ENCODE measurements at regions not wholly inside any gene's neighbourhood (a gene's known extent, or its start where the extent isn't known, plus 50 kb on each side); places are given as distances from the start of the nearest gene placed in this dataset.

- DNase-seq = peak; percentile 88
These were observed 131.4 kb upstream of the SLC1A4 start for GRCh38 chr2:64857581-64858471.

- DNase-seq = peak; percentile 15
These were observed 130.5 kb upstream of the SLC1A4 start for GRCh38 chr2:64858541-64859311.

GRCh38 chr2:64859312-64860212, 129.6 kb upstream of the SLC1A4 start:
- peak; percentile 85 for DNase-seq

GRCh38 chr2:64860276-64860885, 128.8 kb upstream of the SLC1A4 start:
- no peak for DNase-seq

GRCh38 chr2:64860936-64861335, 128.3 kb upstream of the SLC1A4 start:
- DNase-seq = no peak

- DNase-seq = no peak
These were observed 127.5 kb upstream of the SLC1A4 start for GRCh38 chr2:64861452-64862397.

- DNase-seq = peak; percentile 19
These were observed 126.6 kb upstream of the SLC1A4 start for GRCh38 chr2:64862623-64863022.

- DNase-seq = no peak
These were observed 125.9 kb upstream of the SLC1A4 start for GRCh38 chr2:64863097-64863820.

- peak; percentile 72 for DNase-seq
These were observed 123.9 kb upstream of the SLC1A4 start for GRCh38 chr2:64865073-64865830.

GRCh38 chr2:64865831-64866345, 123.3 kb upstream of the SLC1A4 start:
- DNase-seq = no peak

- DNase-seq = peak; percentile 86
These were observed 122.4 kb upstream of the SLC1A4 start for GRCh38 chr2:64866797-64867196.

GRCh38 chr2:64867253-64867996, 121.8 kb upstream of the SLC1A4 start:
- DNase-seq = no peak

- no peak for DNase-seq
These were observed 120.1 kb upstream of the SLC1A4 start for GRCh38 chr2:64869126-64869525.

GRCh38 chr2:64873472-64873924, 115.7 kb upstream of the SLC1A4 start:
- peak; percentile 54 for DNase-seq

GRCh38 chr2:64874593-64874992, 114.6 kb upstream of the SLC1A4 start:
- no peak for DNase-seq

GRCh38 chr2:64875368-64875767, 113.8 kb upstream of the SLC1A4 start:
- no peak for DNase-seq

GRCh38 chr2:64876137-64876647, 113.0 kb upstream of the SLC1A4 start:
- DNase-seq = peak; percentile 93

- no peak for DNase-seq
These were observed 109.5 kb upstream of the SLC1A4 start for GRCh38 chr2:64879745-64880144.

Measured in fibroblast of skin of back (primary cell).